GM12878 (cell line): ENCODE measurements at regions not wholly inside any gene's neighbourhood (a gene's known extent, or its start where the extent isn't known, plus 50 kb on each side); places are given as distances from the start of the nearest gene placed in this dataset.

Source experiments
- CBFB ChIP-seq: IDR thresholded peaks from 2 replicates; pipeline ENCODE4 v1.6.1; 2016; ENCODE audit warnings: antibody characterized with exemption, low read depth
- CHD1 ChIP-seq: IDR thresholded peaks from 2 replicates; pipeline ENCODE4 v1.6.1; 2012; ENCODE audit warnings: low read depth, low read length, improper control_type of control experiment
- CHD2 ChIP-seq: IDR thresholded peaks from 2 replicates; pipeline ENCODE4 v1.6.1; 2011; ENCODE audit warnings: low read depth, low read length, improper control_type of control experiment, borderline replicate concordance
- CTCF ChIP-seq, 3 experiments: IDR thresholded peaks in 2 of 3; conservative IDR thresholded peaks in 1 of 3; 2 replicates each; pipeline ENCODE4 v1.5.1; 2011; ENCODE audit warnings: low read depth in 3 of 3, low read length in 3 of 3, mild to moderate bottlenecking in 3 of 3, control low read depth in 2 of 3, moderate library complexity in 2 of 3, inconsistent platforms in 1 of 3, mixed read lengths in 1 of 3; ENCODE audit not compliant: control insufficient read depth in 2 of 3, insufficient read depth in 1 of 3; ENCODE audit errors: extremely low read depth in 1 of 3
- EZH2 ChIP-seq: IDR thresholded peaks from 2 replicates; pipeline ENCODE4 v1.6.1; 2012; ENCODE audit warnings: low read depth, mild to moderate bottlenecking, control low read depth, inconsistent platforms, low read length, borderline replicate concordance; ENCODE audit not compliant: control insufficient read depth
- HDGF ChIP-seq: fragments of 450-650 bp; IDR thresholded peaks from 2 replicates; pipeline ENCODE4 v1.6.1; 2016; ENCODE audit warnings: antibody characterized with exemption
- MTA3 ChIP-seq: IDR thresholded peaks from 2 replicates; pipeline ENCODE4 v1.6.1; 2012; ENCODE audit warnings: low read length, inconsistent platforms, borderline replicate concordance
- NRF1 ChIP-seq: conservative IDR thresholded peaks from 2 replicates; pipeline ENCODE4 v1.6.1; 2011; ENCODE audit warnings: mild to moderate bottlenecking, low read depth, low read length, improper control_type of control experiment
- SRF ChIP-seq, 2 experiments: IDR thresholded peaks; 2 replicates each; pipeline ENCODE4 v1.6.1; 2011; ENCODE audit warnings: low read depth in 2 of 2, low read length in 2 of 2, mild to moderate bottlenecking in 1 of 2, moderate library complexity in 1 of 2
- TARDBP ChIP-seq: IDR thresholded peaks from 2 replicates; pipeline ENCODE4 v1.6.1; 2016; ENCODE audit warnings: borderline replicate concordance
- TCF7 ChIP-seq: IDR thresholded peaks from 2 replicates; pipeline ENCODE4 v1.6.1; 2014; ENCODE audit warnings: antibody characterized with exemption, borderline replicate concordance
- USF2 ChIP-seq: IDR thresholded peaks from 2 replicates; pipeline ENCODE4 v1.6.1; 2011; ENCODE audit warnings: low read depth, low read length, improper control_type of control experiment, borderline replicate concordance
- YY1 ChIP-seq: IDR thresholded peaks from 2 replicates; pipeline ENCODE4 v1.6.1; 2011; ENCODE audit warnings: low read depth, mild to moderate bottlenecking, low read length
- ZNF24 ChIP-seq: fragments of 450-650 bp; IDR thresholded peaks from 2 replicates; pipeline ENCODE4 v1.6.1; 2017; ENCODE audit warnings: antibody characterized with exemption, mild to moderate bottlenecking

- TF ChIP-seq MTA3 (no peak), CTCF (IDR thresholded peaks at IDR 0.05 in 2 of 3, conservative IDR thresholded peaks at IDR 0.05 in 1 of 3; ENCODE audit: control insufficient read depth in 2 of 3, extremely low read depth in 1 of 3, insufficient read depth in 1 of 3, low read depth in 3 of 3, low read length in 3 of 3) (no peak), YY1 (no peak), CBFB (no peak), TCF7 (no peak), USF2 (no peak), ZNF24 (no peak), NRF1 (no peak), CHD2 (no peak), CHD1 (no peak), EZH2 (no peak), TARDBP (no peak), HDGF (no peak), SRF (IDR thresholded peaks at IDR 0.05; ENCODE audit: low read depth in 2 of 2, low read length in 2 of 2) (no peak)
Observed at GRCh38 chr10:52539463-52539862, 225.4 kb downstream of the DKK1 start.
